ENCODE measurements at regions not wholly inside any gene's neighbourhood (a gene's known extent, or its start where the extent isn't known, plus 50 kb on each side); places are given as distances from the start of the nearest gene placed in this dataset.

GRCh38 chr2:215760091-215760490 lies 253.3 kb downstream of the MREG start:
- 77 to 83% (median 80%) methylated on average over 2 of the region's 2 CpGs for WGBS, 3 donors
- H3K27ac ChIP-seq: no peak overlapping the region
- no peak overlapping the region for H3K4me3 ChIP-seq
- no peaks in the 10 kb centered on the region for H3K4me1 ChIP-seq (ENCODE audit: insufficient read depth)
- DNase-seq: no peak
- no peaks in the 10 kb centered on the region for H3K36me3 ChIP-seq
- no peaks in the 10 kb centered on the region for H3K9me3 ChIP-seq
- TF ChIP-seq EP300 (IDR thresholded peaks at IDR 0.05) (no peak), POLR2A (IDR thresholded peaks at IDR 0.05) (no peak), CTCF (IDR thresholded peaks at IDR 0.05) (no peak)
- intact Hi-C loops (cut with DNase I): no loop called here
- no peaks in the 10 kb centered on the region for H3K27me3 ChIP-seq

- TF ChIP-seq EP300 (IDR thresholded peaks at IDR 0.05): no peak
- no peak for TF ChIP-seq POLR2A (IDR thresholded peaks at IDR 0.05)
- DNase-seq: no peak
- no peak overlapping the region for H3K4me3 ChIP-seq
- H3K4me1 ChIP-seq (ENCODE audit: insufficient read depth): no peaks in the 10 kb centered on the region
- WGBS, 3 donors: 87 to 90% (median 88%) methylated on average over 4 of the region's 4 CpGs
- H3K27me3 ChIP-seq: no peaks in the 10 kb centered on the region
- intact Hi-C loops (cut with DNase I): no loop called here
- no peaks in the 10 kb centered on the region for H3K36me3 ChIP-seq
- H3K9me3 ChIP-seq: no peaks in the 10 kb centered on the region
- H3K27ac ChIP-seq: no peak overlapping the region
Observed at GRCh38 chr2:215758691-215759090, 254.7 kb downstream of the MREG start.

- Histone ChIP-seq H3K27ac (no peak overlapping the region), H3K4me1 (ENCODE audit: insufficient read depth) (no peaks in the 10 kb centered on the region), H3K9me3 (no peaks in the 10 kb centered on the region), H3K4me3 (no peak overlapping the region), H3K36me3 (no peaks in the 10 kb centered on the region), H3K27me3 (no peaks in the 10 kb centered on the region)
- intact Hi-C loops (cut with DNase I): no loop called here
- WGBS, 3 donors: 74 to 85% (median 85%) methylated on average over 2 of the region's 2 CpGs
- TF ChIP-seq POLR2A (IDR thresholded peaks at IDR 0.05): no peak
- TF ChIP-seq CTCF (IDR thresholded peaks at IDR 0.05): no peak
- no peak for TF ChIP-seq EP300 (IDR thresholded peaks at IDR 0.05)
- no peak for DNase-seq
Observed at GRCh38 chr2:215756346-215756730, 257.0 kb downstream of the MREG start.

- no peak for DNase-seq
- Histone ChIP-seq H3K9me3 (no peaks in the 10 kb centered on the region), H3K4me3 (no peak overlapping the region), H3K27me3 (no peaks in the 10 kb centered on the region), H3K4me1 (ENCODE audit: insufficient read depth) (no peaks in the 10 kb centered on the region), H3K27ac (no peak overlapping the region), H3K36me3 (no peaks in the 10 kb centered on the region)
- 55 to 78% (median 76%) methylated on average over 4 of the region's 4 CpGs for WGBS, 3 donors
- TF ChIP-seq CTCF (IDR thresholded peaks at IDR 0.05) (no peak), EP300 (IDR thresholded peaks at IDR 0.05) (no peak), POLR2A (IDR thresholded peaks at IDR 0.05) (no peak)
- intact Hi-C loops (cut with DNase I): no loop called here
Observed at GRCh38 chr2:215755641-215756345, 257.6 kb downstream of the MREG start.

- TF ChIP-seq CTCF (IDR thresholded peaks at IDR 0.05): no peak
- TF ChIP-seq POLR2A (IDR thresholded peaks at IDR 0.05): no peak
- TF ChIP-seq EP300 (IDR thresholded peaks at IDR 0.05): no peak
- intact Hi-C loops (cut with DNase I): no loop called here
Observed at GRCh38 chr2:215754546-215754945, 258.8 kb downstream of the MREG start.

More at GRCh38 chr2:215754546-215754945, 258.8 kb downstream of the MREG start:
- WGBS, 3 donors: 76 to 91% (median 90%) methylated on average over 3 of the region's 3 CpGs
- no peaks in the 10 kb centered on the region for H3K36me3 ChIP-seq
- H3K27me3 ChIP-seq: no peaks in the 10 kb centered on the region
- no peak overlapping the region for H3K27ac ChIP-seq
- no peaks in the 10 kb centered on the region for H3K4me1 ChIP-seq (ENCODE audit: insufficient read depth)
- H3K9me3 ChIP-seq: no peaks in the 10 kb centered on the region
- DNase-seq: no peak
- H3K4me3 ChIP-seq: no peak overlapping the region

All from ovary (tissue), 7 donors.